ENCODE measurements at regions not wholly inside any gene's neighbourhood (a gene's known extent, or its start where the extent isn't known, plus 50 kb on each side); places are given as distances from the start of the nearest gene placed in this dataset.

DNA sequence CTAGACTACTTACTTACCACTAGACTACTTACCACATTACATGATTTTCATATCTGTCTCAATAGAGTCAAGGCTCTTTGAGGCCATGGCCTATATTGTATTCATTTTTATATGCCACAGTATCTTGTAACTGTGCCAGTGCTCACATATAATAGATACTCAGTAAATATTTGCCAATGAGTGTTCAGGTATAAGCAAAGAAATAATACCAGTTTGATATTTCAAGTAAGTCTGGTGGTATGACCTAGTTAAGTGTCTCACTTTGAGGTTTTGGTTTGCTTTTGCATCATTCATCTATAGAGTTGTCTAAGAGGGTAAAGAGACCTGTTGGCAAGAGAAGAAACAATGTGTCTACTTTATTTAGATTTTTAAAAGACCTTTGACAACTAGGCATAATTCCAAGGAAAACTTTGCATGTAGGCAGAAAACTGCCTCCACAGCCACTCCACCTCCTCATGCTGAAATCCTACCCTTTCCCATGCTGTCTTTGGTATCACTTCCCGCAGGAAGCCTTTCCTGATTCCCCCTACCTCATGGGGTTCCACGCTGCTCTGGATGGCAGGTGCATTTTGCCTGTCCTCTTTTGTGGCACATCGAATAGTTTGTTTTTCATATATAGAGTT is 91.3 kb upstream of the KLHL13 start:
- TF ChIP-seq, protein P1, sequence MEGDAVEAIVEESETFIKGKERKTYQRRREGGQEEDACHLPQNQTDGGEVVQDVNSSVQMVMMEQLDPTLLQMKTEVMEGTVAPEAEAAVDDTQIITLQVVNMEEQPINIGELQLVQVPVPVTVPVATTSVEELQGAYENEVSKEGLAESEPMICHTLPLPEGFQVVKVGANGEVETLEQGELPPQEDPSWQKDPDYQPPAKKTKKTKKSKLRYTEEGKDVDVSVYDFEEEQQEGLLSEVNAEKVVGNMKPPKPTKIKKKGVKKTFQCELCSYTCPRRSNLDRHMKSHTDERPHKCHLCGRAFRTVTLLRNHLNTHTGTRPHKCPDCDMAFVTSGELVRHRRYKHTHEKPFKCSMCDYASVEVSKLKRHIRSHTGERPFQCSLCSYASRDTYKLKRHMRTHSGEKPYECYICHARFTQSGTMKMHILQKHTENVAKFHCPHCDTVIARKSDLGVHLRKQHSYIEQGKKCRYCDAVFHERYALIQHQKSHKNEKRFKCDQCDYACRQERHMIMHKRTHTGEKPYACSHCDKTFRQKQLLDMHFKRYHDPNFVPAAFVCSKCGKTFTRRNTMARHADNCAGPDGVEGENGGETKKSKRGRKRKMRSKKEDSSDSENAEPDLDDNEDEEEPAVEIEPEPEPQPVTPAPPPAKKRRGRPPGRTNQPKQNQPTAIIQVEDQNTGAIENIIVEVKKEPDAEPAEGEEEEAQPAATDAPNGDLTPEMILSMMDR (IDR thresholded peaks at IDR 0.05): no peak
- TF ChIP-seq POLR2A (IDR thresholded peaks at IDR 0.05): no peak
